ENCODE measurements at regions not wholly inside any gene's neighbourhood (a gene's known extent, or its start where the extent isn't known, plus 50 kb on each side); places are given as distances from the start of the nearest gene placed in this dataset.

DNA sequence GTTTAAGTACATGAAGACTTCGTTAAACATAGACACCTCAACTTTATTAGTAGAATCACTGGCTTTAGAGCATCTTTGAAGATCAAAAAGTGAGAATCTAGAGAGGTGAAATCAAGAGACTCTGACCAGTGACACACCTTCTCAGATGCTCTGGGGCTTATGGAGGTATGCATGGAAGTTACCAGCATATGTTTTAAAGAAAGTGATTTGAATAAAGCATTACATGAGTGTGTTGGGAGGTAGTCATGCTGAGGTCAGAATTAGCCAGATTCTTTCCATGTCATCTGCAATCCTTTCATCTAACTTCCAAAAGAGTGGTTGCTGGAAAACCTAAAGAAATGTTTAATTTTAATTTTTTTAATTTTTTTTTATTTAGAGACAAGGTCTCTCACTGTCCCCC is 658.0 kb upstream of the GOLIM4 start:
- TF ChIP-seq, protein P1, sequence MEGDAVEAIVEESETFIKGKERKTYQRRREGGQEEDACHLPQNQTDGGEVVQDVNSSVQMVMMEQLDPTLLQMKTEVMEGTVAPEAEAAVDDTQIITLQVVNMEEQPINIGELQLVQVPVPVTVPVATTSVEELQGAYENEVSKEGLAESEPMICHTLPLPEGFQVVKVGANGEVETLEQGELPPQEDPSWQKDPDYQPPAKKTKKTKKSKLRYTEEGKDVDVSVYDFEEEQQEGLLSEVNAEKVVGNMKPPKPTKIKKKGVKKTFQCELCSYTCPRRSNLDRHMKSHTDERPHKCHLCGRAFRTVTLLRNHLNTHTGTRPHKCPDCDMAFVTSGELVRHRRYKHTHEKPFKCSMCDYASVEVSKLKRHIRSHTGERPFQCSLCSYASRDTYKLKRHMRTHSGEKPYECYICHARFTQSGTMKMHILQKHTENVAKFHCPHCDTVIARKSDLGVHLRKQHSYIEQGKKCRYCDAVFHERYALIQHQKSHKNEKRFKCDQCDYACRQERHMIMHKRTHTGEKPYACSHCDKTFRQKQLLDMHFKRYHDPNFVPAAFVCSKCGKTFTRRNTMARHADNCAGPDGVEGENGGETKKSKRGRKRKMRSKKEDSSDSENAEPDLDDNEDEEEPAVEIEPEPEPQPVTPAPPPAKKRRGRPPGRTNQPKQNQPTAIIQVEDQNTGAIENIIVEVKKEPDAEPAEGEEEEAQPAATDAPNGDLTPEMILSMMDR (IDR thresholded peaks at IDR 0.05; ENCODE audit: borderline replicate concordance) = no peak
- no peak for DNase-seq

DNA sequence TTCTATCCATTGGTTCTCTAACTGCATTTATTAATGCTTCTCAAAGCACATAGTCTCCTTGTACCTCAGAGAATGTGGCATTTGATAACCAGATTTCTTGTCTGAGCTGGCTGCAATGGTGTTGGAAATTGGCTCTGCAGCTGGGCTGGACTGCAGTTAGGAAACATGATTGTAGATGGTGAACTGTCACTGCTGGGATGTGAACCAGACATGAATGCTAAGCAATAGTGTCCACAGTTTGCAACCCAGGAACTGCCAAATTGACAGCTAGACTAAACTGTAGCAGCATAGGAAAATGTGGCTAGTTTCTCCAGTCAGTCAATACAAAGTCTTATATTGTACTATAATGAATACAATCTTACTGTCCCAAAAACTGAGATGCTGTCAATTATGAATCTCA is 656.6 kb upstream of the GOLIM4 start:
- H3K36me3 ChIP-seq = no peaks in the 10 kb centered on the region
- TF ChIP-seq, protein P1 (IDR thresholded peaks at IDR 0.05; ENCODE audit: borderline replicate concordance) = no peak
- no peak overlapping the region for H3K27ac ChIP-seq (replicated peaks)
- DNase-seq = no peak
- no peaks in the 10 kb centered on the region for H3K4me1 ChIP-seq
- no peaks in the 10 kb centered on the region for H3K27me3 ChIP-seq (ENCODE audit: low read depth)
- H3K4me3 ChIP-seq = no peak overlapping the region
- intact Hi-C loops (cut with micrococcal nuclease) = no loop called here
- no peaks in the 10 kb centered on the region for H3K9me3 ChIP-seq (replicated peaks)

More for the DNA sequence above, 658.0 kb upstream of the GOLIM4 start:
- Histone ChIP-seq H3K27me3 (ENCODE audit: low read depth) (no peaks in the 10 kb centered on the region), H3K27ac (replicated peaks) (no peak overlapping the region), H3K9me3 (replicated peaks) (no peaks in the 10 kb centered on the region), H3K4me3 (no peak overlapping the region), H3K4me1 (no peaks in the 10 kb centered on the region), H3K36me3 (no peaks in the 10 kb centered on the region)
- intact Hi-C loops (cut with micrococcal nuclease) = no loop called here

DNA sequence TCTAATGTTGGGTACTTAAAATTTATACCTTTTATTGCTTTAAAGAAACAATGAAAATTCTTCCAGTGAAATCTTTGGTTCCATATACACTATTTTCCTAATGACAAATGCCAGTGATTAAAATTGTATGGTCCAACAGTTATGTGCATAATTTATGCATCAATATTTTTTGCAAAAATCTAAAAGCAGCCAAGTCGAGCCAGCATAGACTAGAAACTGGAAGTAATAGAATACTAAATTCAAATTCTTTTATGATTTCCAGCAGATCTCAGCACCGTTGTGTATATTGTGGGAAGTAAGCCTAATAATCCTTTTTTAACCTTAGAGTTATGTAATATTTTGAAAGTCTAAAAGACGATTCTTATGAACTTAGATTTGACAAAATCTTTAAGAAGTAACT is 652.0 kb upstream of the GOLIM4 start:
- Histone ChIP-seq H3K36me3 (no peaks in the 10 kb centered on the region), H3K9me3 (replicated peaks) (peaks cover 11% of the 10 kb centered on the region), H3K4me1 (no peaks in the 10 kb centered on the region), H3K27ac (replicated peaks) (no peak overlapping the region), H3K4me3 (no peak overlapping the region), H3K27me3 (ENCODE audit: low read depth) (no peaks in the 10 kb centered on the region)
- TF ChIP-seq, protein P1 (IDR thresholded peaks at IDR 0.05; ENCODE audit: borderline replicate concordance) = no peak
- no peak for DNase-seq
- intact Hi-C loops (cut with micrococcal nuclease) = no loop called here

DNA sequence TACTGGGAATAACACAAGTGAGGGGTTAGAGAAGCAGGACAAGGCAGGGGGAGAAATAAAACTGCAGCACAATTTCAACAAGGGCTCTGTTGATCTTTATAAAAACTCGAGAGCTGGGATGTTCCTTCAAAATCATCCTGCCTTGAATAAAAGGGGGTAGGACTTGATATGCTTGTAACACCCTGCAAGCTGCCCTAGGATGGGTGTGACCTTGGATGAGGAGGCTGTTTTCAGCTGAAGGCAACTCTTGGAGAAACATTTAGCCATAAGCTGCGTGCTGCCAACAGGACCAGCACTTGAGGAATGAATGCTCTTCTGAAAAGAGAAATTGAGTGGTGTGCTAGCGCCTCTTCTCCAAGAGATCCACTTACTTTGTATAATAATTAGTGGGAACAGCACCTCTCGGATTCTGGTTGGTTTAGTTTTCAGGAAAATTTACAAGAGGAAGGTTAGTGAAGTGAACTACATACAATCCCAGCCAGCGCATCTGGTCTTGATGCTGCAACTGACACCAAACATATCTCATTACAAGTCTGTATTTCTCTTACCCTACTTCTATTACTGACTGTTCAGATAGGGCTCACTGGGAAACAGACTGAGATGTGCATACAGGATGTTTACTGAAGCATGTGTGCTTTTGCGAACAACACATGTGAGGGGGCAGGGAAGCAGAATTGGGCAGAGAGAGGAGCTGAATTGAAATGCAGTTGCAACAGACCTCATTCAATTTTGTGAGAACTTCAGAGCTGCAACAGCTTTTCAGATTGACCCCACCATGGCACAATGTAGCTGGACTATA is 643.0 kb upstream of the GOLIM4 start:
- Histone ChIP-seq H3K4me3 (no peak overlapping the region), H3K9me3 (replicated peaks) (peaks cover 23% of the 10 kb centered on the region), H3K27ac (replicated peaks) (no peak overlapping the region), H3K4me1 (no peaks in the 10 kb centered on the region), H3K36me3 (no peaks in the 10 kb centered on the region), H3K27me3 (ENCODE audit: low read depth) (no peaks in the 10 kb centered on the region)
- no peak for DNase-seq
- TF ChIP-seq, protein P1 (IDR thresholded peaks at IDR 0.05; ENCODE audit: borderline replicate concordance) = no peak
- intact Hi-C loops (cut with micrococcal nuclease) = no loop called here

DNA sequence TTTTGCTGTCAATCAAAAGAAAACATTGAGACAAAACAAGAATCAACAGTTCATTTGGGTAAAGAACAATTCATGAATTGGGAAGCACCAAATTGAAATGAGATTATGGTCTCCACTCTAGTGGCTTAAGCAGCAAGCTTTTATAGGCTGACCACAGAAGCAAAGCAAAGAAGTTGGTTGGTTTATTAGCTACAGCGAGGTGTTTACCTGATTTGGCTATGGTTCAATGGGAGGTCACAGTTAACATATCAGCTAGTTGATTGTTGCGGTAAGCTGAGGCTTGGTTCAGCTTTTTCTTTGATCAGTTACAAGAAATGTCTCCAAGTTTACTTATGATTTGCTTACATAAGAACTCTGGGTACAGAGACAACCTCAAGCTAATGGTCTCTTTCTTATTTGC is 640.5 kb upstream of the GOLIM4 start:
- Histone ChIP-seq H3K4me3 (no peak overlapping the region), H3K4me1 (no peaks in the 10 kb centered on the region), H3K27ac (replicated peaks) (no peak overlapping the region), H3K9me3 (replicated peaks) (peaks cover 32% of the 10 kb centered on the region), H3K27me3 (ENCODE audit: low read depth) (no peaks in the 10 kb centered on the region), H3K36me3 (no peaks in the 10 kb centered on the region)
- TF ChIP-seq, protein P1 (IDR thresholded peaks at IDR 0.05; ENCODE audit: borderline replicate concordance) = no peak
- intact Hi-C loops (cut with micrococcal nuclease) = no loop called here
- no peak for DNase-seq
